HL-60 (cell line): ENCODE measurements at regions not wholly inside any gene's neighbourhood (a gene's known extent, or its start where the extent isn't known, plus 50 kb on each side); places are given as distances from the start of the nearest gene placed in this dataset.

Experiments used
- DNase-seq, 2 experiments: peaks; one replicate each; pipeline ENCODE4 v3.0.0-alpha.2; 2010 to 2020; ENCODE audit warnings: low read depth in 1 of 2, low spot score in 1 of 2
- H3K27ac ChIP-seq: fragments of 250-450 bp; sonication (Bioruptor Pico); replicated peaks from 2 replicates; pipeline ENCODE4 v1.5.1; 2020; ENCODE audit warnings: mild to moderate bottlenecking, moderate library complexity
- H3K27me3 ChIP-seq: fragments of 250-450 bp; sonication (Bioruptor Pico); 2 replicates; pipeline ENCODE4 v1.5.1; 2021; ENCODE audit warnings: mild to moderate bottlenecking, moderate library complexity; ENCODE audit not compliant: insufficient read depth, poor library complexity, severe bottlenecking
- H3K4me3 ChIP-seq: replicated peaks from 2 replicates; pipeline ENCODE4 v1.5.1; 2011; ENCODE audit warnings: mild to moderate bottlenecking, control low read depth, low read length; ENCODE audit not compliant: insufficient read depth
- CTCF ChIP-seq: IDR thresholded peaks from one replicate; pipeline ENCODE4 v1.5.1; 2011; ENCODE audit warnings: low read length, control low read depth, inconsistent platforms; ENCODE audit not compliant: insufficient read depth
- GABPA ChIP-seq: IDR thresholded peaks from 2 replicates; pipeline ENCODE4 v1.6.1; 2012; ENCODE audit warnings: low read depth
- POLR2AphosphoS5 ChIP-seq: IDR thresholded peaks from 2 replicates; pipeline ENCODE4 v1.6.1; 2012; ENCODE audit warnings: low read depth
- REST ChIP-seq: IDR thresholded peaks from 2 replicates; pipeline ENCODE4 v1.6.1; 2012; ENCODE audit warnings: low read depth; ENCODE audit not compliant: insufficient replicate concordance
- SPI1 ChIP-seq: IDR thresholded peaks from 2 replicates; pipeline ENCODE4 v1.6.1; 2012; ENCODE audit warnings: low read depth, mild to moderate bottlenecking, borderline replicate concordance

- TF ChIP-seq CTCF (no peak), GABPA (no peak), POLR2AphosphoS5 (no peak), SPI1 (no peak), REST (no peak)
- no peak overlapping the region for H3K4me3 ChIP-seq
- H3K27me3 ChIP-seq: no peaks in the 10 kb centered on the region
- no peak overlapping the region for H3K27ac ChIP-seq
- DNase-seq: no peak
Measured at GRCh38 chr7:54838175-54838910, 79.3 kb upstream of the SEC61G start.

- no peak overlapping the region for H3K27ac ChIP-seq
- no peak for DNase-seq
- H3K4me3 ChIP-seq: no peak overlapping the region
- TF ChIP-seq POLR2AphosphoS5 (no peak), SPI1 (no peak), REST (no peak), GABPA (no peak), CTCF (no peak)
- no peaks in the 10 kb centered on the region for H3K27me3 ChIP-seq
Measured at GRCh38 chr7:54839575-54840213, 80.7 kb upstream of the SEC61G start.

GRCh38 chr7:54841772-54842697, 83.0 kb upstream of the SEC61G start:
- no peak overlapping the region for H3K4me3 ChIP-seq
- DNase-seq: peak in 1 of 2 experiments; percentile 25
- no peak overlapping the region for H3K27ac ChIP-seq
- H3K27me3 ChIP-seq: no peaks in the 10 kb centered on the region
- no peak for TF ChIP-seq POLR2AphosphoS5
- peak; percentile 47 for TF ChIP-seq CTCF
